ENCODE measurements at regions not wholly inside any gene's neighbourhood (a gene's known extent, or its start where the extent isn't known, plus 50 kb on each side); places are given as distances from the start of the nearest gene placed in this dataset.

- TF ChIP-seq EZH2 (IDR thresholded peaks at IDR 0.05; ENCODE audit: low read length, missing control alignments): no peak
- no peak for TF ChIP-seq CTCF (conservative IDR thresholded peaks at IDR 0.05 in 1 of 2, IDR thresholded peaks at IDR 0.05 in 1 of 2; ENCODE audit: low read depth in 1 of 2, low read length in 2 of 2)
Observed at GRCh38 chr2:125842041-125842440, 813.9 kb upstream of the GYPC start.

All from fibroblast of lung (primary cell).